Fibroblast of mammary gland (primary cell): ENCODE measurements at regions not wholly inside any gene's neighbourhood (a gene's known extent, or its start where the extent isn't known, plus 50 kb on each side); places are given as distances from the start of the nearest gene placed in this dataset.
"Not testable (repeated sequence)": the region's sequence is repeated elsewhere in the genome, so short reads cannot be mapped to it uniquely, and the experiment has no call there.

ENCODE experiments used
- DNase-seq: peaks from one replicate; pipeline ENCODE4 v3.0.0-alpha.2; 2010; ENCODE audit warnings: low read depth
- H3K4me3 ChIP-seq: 2 replicates; pipeline ENCODE4 v1.5.1; 2011; ENCODE audit warnings: low read depth, mild to moderate bottlenecking, low read length, moderate library complexity; ENCODE audit not compliant: control insufficient read depth
- TF ChIP-seq, protein P1 (sequence below): conservative IDR thresholded peaks from 2 replicates; pipeline ENCODE4 v1.5.1; 2011; ENCODE audit warnings: low read depth, low read length, inconsistent platforms; ENCODE audit not compliant: control insufficient read depth, insufficient read depth

DNA sequence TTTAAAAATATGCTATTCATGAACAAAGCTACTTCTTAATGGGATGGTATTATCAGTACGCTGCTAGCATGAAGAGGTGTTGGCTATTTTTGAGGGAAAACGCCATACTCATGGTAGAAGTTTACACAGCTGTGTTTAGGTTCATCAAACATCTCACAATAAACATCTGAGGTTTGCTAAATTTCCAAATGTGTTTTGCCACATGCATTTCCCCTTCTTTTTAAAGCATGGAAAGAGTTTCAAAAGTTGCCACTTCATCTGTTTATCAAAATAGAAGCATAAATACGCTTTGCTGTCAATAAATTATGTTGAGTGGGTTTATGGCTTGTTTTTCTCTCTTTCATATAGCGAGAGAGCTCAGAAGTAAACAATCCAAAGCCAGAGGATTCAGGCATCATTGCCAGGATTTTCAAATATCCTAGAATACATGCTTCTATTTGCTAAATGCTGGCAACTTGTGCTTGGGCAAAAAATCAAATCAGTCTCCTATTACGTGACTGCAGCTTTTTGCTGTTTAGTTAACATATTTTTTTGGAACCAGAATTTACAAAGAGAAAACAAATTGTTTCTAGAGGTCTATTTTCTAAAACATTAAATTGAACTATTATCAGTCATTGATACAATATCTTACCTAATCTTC is 1919.9 kb upstream of the LRRTM1 start:
- DNase-seq = no peak
- TF ChIP-seq, protein P1, sequence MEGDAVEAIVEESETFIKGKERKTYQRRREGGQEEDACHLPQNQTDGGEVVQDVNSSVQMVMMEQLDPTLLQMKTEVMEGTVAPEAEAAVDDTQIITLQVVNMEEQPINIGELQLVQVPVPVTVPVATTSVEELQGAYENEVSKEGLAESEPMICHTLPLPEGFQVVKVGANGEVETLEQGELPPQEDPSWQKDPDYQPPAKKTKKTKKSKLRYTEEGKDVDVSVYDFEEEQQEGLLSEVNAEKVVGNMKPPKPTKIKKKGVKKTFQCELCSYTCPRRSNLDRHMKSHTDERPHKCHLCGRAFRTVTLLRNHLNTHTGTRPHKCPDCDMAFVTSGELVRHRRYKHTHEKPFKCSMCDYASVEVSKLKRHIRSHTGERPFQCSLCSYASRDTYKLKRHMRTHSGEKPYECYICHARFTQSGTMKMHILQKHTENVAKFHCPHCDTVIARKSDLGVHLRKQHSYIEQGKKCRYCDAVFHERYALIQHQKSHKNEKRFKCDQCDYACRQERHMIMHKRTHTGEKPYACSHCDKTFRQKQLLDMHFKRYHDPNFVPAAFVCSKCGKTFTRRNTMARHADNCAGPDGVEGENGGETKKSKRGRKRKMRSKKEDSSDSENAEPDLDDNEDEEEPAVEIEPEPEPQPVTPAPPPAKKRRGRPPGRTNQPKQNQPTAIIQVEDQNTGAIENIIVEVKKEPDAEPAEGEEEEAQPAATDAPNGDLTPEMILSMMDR = no peak
- H3K4me3 ChIP-seq = no peak overlapping the region

DNA sequence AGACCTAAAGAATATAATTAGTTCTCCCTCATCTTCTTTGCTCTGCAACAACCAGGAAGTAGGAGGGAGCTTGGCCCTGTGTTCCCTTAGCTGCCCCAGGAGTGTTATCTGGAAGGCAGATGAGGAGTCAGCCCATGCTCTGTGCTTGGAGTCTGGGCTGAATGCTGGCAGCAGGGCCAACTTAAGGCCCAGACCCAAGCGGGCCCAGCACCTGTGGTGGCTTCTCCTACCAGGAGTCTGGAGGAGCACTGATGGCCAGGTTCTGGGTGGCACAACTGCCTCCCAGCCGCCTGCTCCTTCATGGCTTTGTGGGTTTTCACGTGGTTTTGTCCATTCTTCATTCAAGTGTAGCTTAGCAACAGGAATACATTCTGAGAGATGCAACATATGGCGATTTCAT is 1910.7 kb upstream of the LRRTM1 start:
- DNase-seq = no peak
- TF ChIP-seq, protein P1 = no peak
- H3K4me3 ChIP-seq = no peak overlapping the region

DNA sequence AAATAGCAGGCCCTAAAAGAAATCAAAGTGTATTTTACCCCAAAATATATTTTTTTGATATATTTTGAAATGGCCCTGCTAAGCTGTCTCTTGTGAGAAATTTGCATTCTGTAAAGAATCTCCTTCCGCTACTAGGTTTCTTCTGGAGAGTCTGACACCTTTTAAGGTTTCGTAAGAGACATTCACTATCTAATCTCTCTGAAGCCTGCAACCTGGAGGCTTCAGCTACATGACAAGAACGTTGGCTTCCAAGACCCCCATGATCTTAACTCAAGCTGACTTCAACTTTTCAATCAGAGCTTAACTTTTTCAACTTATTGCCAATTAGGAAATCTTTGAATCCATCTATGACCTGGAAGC is 1894.9 kb upstream of the LRRTM1 start:
- no peak for DNase-seq
- no peak overlapping the region for H3K4me3 ChIP-seq
- TF ChIP-seq, protein P1 = no peak

DNA sequence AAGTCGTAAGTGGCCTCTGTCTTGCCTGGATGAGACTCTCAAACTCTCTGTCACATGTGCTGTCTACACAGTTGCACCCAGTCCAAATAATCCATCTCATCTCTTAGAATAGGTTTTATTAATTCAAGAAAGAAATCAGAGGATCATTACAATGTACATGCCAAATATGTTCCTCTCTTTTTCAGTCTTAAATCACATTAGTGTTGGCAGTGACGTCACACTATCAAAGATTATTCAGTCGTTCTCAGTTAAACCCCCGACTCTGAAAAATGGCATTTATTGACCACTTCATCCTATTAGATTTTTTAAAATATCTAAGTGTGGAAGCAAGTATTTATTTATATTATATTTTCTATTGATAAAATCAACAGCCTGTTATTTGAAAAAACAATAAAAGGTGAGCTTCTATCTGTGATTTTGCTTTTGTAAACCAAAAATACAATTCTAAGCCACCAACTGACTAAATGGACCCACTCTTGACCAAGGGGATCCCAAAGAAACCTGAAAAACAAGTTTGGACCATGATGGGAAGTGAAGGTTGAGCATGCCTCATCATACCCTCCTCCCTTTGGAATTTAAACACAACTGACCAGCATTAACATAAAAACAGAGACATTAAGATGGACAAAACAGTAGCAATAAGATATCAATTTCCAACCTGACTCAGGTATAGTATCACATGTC is 1894.4 kb upstream of the LRRTM1 start:
- H3K4me3 ChIP-seq = no peak overlapping the region
- TF ChIP-seq, protein P1 = no peak
- no peak for DNase-seq

DNA sequence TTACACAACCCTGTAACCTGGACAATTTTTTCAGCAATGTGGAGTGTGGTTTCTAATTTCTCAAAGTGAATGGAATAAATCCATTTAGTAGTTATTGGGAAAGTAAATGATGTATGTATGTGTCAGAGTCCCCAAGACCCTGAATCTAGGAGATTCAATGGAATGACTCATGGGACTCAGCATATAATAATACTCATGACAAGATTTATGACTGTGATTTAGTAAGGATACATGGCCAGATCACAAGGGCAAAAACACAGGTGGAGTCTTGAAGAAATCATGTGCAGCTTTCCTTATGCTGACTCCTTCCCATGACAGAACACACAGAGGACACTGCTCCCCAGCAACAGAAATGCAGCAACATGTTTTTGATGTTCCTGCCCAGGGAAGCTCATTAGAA is 1877.7 kb upstream of the LRRTM1 start:
- H3K4me3 ChIP-seq = no peak overlapping the region
- TF ChIP-seq, protein P1 = no peak
- DNase-seq = no peak

DNA sequence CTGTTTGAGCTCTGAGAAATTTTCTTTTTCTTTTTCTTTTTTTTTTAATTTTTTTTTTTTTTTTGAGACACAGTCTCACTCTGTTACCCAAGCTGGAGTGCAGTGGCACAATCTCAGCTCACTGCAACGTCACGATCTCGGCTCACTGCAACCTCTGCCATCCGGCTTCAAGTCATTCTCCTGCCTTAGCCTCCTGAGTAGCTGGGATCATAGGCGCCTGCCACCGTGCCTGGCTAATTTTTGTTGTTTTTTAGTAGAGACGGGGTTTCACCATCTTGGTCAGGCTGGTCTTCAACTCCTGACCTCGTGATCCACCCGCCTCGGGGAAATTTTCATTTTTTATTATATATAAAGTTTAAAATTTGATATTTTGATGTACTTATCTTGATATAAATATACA is 1870.7 kb upstream of the LRRTM1 start:
- DNase-seq, H3K4me3 ChIP-seq: not testable (repeated sequence)

DNA sequence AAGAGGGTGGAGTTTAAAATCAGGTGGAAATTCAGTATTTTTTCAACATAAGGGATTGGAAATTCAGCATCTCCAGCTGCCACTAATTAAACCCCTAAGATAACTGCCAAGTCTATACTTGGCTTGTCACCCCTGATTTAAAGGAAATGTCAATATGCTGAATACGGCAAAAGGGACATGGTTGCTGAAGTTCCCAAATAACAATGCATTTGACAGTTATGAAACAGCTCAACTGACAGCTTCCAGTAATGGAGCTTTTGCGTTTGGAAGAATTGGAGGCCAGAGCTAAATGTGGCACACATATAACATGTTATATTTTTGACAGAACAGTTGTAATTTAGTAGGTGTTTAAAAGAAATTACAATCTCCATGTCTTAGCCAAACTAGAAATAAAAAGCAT is 1867.9 kb upstream of the LRRTM1 start:
- DNase-seq = no peak
- TF ChIP-seq, protein P1 = no peak
- no peak overlapping the region for H3K4me3 ChIP-seq
